GM18861 (cell line): ENCODE measurements at regions not wholly inside any gene's neighbourhood (a gene's known extent, or its start where the extent isn't known, plus 50 kb on each side); places are given as distances from the start of the nearest gene placed in this dataset.

Source experiments
- ATAC-seq: cut with Tn5 transposase; IDR thresholded peaks from one replicate; pipeline ENCODE4 v1.9.1; 2021; ENCODE audit not compliant: unreplicated experiment

DNA sequence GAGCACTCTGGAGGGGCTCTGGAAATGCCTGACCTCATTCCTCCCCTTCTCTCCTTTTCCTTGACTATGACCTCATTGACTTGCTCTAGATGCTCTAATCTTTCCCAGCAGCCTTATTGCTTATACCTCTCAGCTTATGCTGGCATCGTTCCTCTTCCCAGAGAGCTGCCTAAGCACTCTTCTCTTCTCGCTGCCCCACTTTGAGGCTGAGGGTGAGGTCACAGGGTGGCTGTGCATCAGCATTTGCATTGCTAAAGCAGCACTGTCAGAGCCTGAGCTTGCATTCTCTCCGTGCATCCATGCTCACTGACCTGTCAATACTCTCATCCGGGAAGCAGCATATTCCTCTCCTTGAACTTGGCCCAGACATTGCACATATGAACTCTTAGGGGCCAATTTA lies 96.4 kb upstream of the NTRK2 start:
- no peak for ATAC-seq

DNA sequence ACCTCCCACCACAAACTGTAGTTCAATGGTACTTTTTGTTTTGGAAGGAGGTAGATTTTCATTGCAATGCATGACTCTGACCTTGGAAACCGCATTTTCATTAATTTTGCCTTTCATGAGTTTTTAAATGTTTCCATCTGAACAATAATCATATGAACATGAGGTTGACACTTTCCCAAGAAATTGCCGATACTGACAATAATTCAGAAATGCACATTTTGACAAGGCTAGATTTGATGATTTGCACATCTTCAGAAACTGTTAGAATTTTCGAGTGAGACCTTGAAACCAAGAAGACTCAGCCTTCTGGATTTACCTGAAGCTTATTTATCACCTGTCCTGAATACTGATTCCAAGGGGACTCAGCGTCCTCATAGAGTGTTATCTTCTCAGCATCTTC lies 93.8 kb upstream of the NTRK2 start:
- ATAC-seq = no peak

DNA sequence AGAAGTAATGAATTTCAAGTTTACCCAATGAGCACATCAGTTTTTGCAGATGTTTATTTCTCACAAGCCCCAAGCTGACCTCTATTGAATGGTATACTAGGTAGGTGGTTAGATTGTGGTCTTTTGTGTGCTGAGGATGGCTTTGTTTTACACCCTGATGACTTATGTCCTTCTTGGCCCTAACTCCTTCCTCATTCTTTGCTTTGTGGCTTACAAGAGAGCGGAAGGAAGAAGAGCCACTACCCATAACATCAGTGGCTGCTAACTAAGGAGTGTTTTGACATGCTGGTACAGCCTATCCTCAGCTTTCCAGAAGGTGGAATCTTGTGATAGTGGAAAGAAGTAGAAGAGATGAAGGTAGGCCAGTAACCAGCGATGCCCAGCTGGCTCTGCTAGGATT lies 85.7 kb upstream of the NTRK2 start:
- no peak for ATAC-seq

DNA sequence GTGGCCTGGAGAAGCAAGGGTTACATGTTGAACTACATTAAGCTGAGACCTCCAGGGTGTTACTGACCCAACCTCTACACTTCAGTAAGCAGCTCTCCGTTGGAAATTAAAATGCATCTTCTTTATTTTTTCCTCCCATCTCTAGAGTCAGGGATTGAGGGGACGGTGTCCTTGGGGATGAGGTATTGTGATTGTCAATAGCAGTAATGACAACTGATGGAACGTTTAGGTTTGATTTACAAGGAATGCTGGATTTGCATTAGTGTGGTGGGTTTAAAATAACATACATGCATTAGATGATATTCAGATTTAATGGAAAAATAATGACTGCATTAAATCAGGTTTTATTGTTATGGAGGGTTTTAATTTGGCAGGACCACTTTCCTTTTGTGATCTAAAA lies 82.9 kb upstream of the NTRK2 start:
- ATAC-seq = no peak

DNA sequence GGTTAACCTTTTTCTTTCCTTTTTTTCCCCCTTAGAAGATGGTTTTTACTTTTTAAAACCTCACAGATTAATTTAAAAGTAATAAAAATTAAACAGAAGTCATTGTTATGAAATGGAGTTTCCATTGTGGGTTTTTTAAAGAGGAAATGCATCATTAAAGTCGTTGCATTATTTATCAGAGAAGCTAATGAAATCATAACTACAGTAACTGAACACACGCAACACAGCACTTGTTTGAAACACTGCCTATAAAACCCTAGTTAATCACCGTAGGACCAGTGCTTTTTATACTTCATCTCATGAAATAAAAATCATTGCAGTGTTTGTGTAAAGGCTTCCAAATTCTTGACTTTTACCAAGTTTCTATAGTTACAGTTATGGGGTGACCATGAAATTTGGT lies 82.4 kb upstream of the NTRK2 start:
- ATAC-seq = no peak

DNA sequence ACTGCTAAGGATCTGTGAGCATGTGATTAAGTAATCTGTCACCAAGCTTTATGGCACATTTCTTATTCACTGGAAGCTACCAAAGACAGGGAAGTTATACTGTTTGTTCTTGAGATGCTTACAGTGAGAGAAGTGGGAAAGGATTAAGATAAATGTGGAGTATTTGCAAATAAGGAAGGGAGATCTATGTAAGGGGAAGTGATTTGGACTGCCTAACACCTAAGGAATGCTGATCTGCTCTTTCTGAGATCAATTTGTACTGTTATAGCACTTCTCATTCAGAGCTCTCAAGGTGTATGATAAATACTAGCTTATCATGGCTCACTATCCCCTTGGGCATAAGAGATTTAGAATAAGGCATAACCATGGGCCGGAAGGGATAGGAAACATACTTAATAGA lies 80.0 kb upstream of the NTRK2 start:
- no peak for ATAC-seq

DNA sequence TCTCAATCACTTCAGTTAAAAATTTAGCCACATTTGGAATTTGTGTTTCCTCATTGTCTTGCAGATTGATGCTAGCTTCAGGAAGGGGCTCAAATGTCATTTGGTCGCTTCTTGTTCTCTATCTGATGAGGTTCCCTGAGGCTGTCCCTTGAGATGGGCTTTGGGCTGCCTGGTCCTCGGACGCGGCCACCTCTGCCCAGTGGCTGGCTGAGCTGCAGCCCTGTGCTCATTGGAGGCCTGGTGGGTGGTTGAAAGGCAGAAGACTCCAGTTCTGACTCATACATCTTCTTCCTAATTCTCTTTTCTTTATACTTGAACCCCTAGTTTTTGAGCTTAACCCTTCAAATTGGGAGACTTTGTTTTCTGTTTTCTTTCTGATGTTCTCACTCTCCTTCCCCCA lies 78.8 kb upstream of the NTRK2 start:
- ATAC-seq = no peak

DNA sequence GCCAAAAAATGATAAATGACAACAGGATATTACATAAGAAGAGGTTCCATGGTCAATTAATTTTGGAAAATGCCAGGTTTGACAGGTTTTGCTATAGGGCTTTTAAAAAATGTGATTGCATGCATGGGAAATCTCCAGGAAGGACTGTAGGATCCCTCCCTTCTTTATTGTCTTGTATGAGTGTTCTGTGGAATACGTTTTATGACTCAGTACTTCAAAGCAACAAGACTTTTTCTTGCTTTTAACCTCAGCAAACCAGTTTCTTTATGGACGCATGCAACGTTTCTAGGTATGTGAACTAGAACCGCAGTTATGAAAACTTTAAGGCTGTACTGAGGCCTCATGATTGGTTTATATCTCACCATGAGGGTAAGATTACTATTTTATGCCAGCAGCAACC lies 76.6 kb upstream of the NTRK2 start:
- no peak for ATAC-seq

DNA sequence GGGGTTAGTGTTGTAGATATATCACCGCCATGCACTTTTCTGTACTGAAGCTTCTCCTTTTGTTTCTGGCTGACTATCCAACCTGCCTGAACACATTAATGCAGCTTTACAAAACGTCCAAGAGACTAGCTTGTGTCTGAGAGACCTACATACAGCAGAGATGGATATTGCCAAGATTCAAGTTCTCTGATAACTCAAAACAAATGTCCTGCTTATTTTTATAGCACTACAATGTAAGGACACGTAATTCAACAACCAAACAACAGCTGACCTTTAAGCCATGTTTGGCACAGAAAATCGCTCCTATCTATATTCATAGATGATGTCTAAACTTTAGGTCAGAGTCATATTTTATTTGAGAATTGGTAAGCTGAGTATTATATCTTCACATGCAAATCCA lies 76.2 kb upstream of the NTRK2 start:
- ATAC-seq = no peak

DNA sequence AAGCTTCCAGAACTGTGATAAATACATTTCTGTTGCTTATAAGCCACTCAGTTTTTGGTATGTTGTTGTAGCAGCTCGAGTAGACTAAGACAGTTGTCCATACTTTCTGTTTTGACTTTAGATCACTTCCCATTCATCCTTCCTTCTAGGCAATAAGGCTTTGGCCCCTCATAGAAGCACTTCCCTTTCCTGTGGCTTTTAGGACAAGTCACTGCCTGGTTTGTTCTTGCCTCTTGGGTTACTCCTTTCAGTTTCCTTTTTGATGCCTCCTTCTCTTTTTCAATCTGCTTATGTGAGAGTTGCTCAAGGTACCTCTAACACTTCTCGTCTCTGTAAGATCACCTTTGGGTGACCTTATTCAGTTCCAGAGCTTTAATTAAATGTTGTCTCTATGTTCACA lies 72.4 kb upstream of the NTRK2 start:
- ATAC-seq = peak; percentile 86

DNA sequence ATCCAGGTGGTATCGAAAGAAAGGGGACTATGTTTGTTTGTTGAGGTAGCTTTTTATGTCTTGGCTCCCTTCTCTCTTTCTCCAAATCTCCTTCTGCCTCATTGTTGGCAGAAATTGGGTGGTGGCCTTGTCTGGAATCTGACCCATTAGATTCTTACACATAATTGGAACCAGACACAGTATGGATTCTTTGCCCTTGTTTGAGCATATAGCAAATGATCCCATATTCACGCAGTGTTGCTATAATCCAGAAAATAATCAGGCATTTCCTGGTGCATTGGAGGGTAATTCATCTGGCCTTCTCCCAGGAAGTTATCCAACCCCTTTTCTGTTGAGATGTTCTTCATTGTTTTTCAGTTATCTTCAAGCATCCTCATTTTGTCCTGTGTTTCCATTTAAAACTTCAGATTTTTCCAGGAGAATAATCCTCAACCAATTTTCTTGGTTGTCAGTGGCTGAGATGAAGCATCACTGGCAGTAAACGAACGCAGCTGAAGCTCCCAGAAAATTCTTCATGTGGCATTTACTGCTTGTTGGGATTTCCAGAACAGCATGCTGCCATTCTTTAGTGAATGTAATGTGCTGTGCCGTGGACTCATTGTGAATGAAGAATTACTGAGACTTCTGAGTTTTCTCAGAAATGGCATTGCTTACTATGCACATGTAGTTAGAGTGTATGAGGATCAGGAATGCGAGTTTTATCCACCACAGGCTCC lies 70.5 kb upstream of the NTRK2 start:
- no peak for ATAC-seq

DNA sequence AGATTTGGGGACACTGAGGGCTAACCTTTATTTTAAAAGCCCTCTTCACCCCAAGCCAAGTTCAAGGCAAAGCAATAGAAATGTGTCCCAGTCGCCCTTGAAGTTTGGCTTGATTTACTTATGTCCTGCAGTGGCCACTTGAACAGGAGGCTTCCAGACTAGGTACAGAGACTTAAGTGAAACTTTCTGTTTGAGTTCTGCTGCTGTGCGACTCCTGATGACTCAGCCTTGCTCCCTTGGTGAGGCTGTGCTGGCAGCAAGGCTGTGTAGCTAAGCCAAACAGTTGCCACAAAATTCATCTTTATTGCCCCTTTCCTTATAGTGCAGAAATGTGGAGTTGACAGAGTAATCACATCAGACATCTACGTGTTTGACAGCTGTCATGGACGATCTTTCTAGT lies 68.8 kb upstream of the NTRK2 start:
- ATAC-seq = no peak

DNA sequence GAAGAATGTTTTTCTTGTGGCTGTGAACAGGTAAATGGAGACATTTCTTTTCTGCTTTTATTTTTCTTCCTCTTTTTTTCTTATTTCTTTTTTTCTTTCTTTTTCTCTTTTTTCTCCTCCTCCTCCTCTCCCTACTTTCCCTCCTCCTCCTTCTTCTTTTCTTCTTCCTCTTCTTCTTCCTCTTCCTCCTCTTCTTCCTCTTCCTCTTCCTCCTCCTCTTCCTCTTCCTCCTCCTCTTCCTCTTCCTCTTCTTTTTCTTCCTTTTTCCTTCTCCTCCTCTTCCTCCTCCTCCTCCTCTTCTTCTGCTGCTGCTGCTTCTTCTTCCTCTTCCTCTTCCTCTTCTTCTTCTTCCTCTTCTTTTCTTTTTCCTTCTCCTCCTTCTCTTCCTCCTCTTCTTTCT lies 65.3 kb upstream of the NTRK2 start:
- no peak for ATAC-seq

DNA sequence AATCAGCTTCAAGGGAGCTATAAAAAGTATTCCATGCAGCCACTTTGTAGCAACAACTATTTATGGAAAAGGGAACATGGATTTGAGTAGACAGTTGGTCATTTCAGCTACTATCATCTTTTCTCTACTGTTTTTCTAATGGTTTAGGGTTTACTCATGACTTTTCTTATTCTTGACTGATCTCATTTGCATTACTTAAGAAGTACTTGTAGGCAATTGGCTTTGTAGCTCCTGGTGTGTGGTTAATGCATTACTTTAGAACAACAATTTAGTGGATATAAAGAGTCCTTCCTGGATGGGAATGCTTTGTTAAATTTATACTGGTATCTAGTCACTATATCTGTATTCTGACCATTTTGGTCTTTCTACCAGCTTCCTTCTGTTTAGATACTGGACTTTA lies 59.8 kb upstream of the NTRK2 start:
- no peak for ATAC-seq

DNA sequence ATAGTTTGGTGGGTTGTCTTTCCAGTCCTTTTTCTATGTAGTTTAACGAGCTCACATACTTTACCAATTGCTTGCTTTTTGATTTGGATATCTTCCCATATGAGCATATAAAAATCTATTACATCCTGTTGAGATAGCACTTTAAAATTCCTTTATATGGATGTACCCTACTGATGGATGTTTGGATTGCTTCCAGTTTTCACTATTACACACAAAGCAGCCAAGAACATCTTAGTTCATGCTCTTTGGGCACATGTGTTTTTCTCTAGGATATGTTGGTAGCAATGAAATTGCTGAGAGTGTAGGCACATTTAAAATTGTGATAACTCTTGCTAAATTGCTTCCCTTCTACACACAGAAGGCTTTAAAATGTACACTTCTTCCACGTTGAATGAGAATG lies 56.1 kb upstream of the NTRK2 start:
- no peak for ATAC-seq

DNA sequence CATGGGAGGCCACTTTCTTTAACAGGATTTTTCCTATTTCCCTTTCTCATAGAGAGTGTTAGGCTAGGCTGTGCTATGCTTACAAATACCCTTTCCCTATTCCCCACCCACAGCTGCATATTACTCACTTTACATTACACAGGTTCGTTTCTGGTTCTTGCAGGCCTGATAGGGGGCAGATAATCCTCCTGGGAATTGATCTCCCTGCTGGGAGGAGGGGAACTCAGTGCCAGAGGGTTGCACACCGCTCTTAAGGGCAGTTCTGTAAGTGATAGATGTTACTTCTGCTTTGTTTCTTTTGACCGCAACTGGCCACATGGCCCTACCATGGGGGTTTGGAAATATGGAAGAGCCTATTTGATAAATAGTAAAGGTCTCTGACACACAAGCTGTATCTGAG lies 54.0 kb upstream of the NTRK2 start:
- ATAC-seq = no peak

DNA sequence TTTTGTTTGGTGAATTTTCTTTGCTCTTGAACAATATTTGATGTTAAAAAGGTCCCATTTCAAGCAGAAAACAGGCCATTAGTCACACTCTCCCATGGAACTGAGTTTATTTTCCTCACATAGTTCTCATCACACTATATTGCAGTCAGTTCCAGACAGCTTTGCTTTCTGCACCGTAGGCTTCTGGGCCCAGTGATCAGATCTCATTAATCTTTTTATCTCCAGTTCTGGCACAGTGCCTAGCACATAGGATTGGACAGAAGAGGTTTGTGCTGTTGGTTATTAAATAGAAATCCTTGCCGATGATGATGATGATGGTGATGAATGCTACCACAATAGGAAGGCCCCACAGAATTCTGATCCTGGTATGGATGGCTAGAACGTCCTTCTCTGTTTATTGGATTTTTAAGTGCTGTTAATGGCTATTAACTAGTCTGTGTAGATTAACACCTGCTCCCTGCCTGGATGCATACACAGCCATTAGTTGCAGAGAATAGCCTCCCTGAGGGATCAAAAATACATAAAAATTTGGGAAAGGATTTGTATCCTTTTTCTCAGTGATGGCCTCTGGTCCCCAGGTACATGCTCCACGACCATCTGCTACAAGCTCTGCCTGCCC lies 52.0 kb upstream of the NTRK2 start:
- ATAC-seq = no peak
